GM21723 (cell line): ENCODE measurements at regions not wholly inside any gene's neighbourhood (a gene's known extent, or its start where the extent isn't known, plus 50 kb on each side); places are given as distances from the start of the nearest gene placed in this dataset.
A peak's percentile ranks its signal among the peaks of the same experiment; 100 is the strongest.
"Not testable (repeated sequence)": the region's sequence is repeated elsewhere in the genome, so short reads cannot be mapped to it uniquely, and the experiment has no call there.

Source experiments
- ATAC-seq: cut with Tn5 transposase; IDR thresholded peaks from one replicate; pipeline ENCODE4 v1.9.1; 2021; ENCODE audit warnings: mild to moderate bottlenecking, moderate library complexity; ENCODE audit not compliant: unreplicated experiment

- no peak for ATAC-seq
Observed at GRCh38 chr4:163077680-163078079, 89.0 kb downstream of the NAF1 start.

DNA sequence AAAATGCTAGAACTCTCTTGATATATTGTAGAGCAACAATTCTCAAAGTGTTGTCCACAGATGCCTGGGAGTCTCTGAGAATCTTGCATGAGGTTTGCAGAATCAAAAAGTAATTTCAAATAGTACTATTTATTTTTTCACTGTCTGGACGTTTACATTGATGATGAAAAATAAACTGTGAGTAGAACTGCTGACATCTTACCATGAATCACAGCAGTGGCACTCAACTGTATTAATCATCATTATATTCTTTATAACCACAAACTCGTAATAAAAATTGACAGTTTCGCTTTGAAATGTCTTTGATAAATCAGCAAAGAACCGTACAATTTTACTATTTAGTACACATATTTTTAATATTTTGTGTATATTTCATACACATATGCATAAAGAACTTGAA, 94.5 kb downstream of the NAF1 start:
- ATAC-seq, result no peak

DNA sequence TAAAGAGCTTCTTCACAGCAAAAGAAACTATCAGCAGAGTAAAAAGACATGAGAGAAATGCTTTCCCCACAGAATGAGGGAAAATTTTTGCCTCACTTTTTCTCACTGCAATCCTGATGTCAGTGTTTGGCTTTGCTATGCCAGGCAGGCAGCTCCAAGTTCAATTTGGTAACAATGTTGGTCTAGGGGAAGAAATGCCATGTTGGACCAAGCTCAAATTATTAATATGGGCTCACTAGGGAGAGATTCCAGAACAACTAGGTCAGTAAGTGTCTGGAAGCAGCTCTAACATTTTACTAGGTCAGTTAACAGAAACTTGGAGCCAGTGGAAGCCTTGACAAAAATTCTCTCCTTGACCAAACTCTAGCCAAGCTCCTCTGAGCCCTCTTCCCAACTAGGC, 95.4 kb downstream of the NAF1 start:
- no peak for ATAC-seq

DNA sequence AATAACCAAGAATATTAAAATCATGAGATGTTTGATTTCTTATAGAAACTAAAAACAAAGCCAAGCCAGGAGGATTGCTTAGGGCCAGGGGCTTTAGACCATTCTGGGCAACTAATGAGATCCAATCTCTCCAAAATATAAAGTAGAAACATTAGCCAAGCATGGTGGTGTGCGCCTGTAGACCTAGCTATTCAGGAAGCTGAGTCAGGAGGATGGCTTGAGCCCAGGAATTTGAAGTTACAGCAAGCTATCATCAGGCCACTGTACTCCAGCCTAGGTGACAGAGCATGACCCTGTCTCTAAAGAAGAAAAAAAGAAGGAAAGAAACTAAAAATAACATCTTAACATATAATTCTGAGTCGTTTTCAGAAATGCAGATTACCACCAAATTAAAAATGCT, 96.7 kb downstream of the NAF1 start:
- ATAC-seq, result no peak

- ATAC-seq, result no peak
Observed at GRCh38 chr4:163063891-163064290, 102.8 kb downstream of the NAF1 start.

GRCh38 chr4:163048447-163048846, 118.2 kb downstream of the NAF1 start:
- ATAC-seq, result peak; percentile 76

DNA sequence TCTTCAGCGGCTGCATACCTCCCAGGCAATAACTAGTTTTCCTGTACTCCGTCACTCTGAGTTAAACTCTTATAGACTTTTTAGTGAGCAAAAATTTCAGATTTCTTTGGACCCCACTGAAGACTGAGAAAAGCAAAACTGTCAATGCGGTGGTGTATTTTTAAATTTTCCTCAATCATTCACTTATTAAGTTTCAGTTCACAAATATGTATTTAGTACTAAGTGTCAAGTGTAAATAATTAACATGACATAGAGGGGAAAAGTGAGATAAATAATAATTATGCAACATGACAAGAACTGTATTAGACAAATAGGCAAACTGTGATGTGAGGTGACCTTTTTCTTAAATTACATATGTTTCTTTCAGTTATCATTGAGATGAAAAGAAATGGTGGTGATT, 124.4 kb downstream of the NAF1 start:
- ATAC-seq, result no peak

DNA sequence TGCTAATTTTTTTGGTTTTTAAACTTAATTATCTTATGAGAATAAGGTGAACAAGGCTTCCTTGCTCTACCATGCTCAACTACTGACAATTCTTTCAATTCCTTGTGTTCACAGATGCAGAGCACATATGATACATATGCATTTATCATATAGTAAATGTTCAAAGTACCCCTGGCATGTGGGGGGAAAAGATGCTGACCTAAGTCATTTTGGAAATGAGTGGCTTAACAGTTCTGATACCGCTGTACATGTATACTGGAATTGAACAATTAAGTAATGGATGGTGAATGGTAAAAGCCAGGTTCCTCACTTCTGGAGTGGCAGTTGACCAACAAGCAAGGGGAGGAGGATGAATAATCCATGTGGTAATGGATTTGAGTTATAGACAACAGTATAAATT, 149.6 kb downstream of the NAF1 start:
- no peak for ATAC-seq

DNA sequence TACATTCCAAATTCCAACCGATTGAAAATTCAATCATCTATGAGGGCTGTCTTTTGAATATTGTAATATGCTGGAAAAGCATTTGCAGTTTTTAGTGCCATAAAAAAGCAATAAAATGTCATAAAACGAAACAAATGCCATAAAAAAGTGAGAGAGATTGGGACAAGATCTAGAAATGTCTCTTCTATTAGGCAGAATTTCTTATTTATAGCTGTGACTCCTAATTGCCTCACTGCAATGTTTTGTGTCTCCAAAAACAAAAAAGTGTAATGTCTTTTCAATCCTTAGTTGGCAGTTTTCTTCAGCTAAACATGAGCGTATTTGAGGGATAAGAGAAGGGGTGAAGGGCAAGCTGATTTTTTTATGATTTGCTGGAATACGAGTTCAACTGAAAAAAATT, 153.9 kb downstream of the NAF1 start:
- no peak for ATAC-seq

- no peak for ATAC-seq
Observed at GRCh38 chr4:163003979-163004378, 162.7 kb downstream of the NAF1 start.

- ATAC-seq, result no peak
Observed at GRCh38 chr4:162988530-162988929, 178.2 kb downstream of the NAF1 start.

DNA sequence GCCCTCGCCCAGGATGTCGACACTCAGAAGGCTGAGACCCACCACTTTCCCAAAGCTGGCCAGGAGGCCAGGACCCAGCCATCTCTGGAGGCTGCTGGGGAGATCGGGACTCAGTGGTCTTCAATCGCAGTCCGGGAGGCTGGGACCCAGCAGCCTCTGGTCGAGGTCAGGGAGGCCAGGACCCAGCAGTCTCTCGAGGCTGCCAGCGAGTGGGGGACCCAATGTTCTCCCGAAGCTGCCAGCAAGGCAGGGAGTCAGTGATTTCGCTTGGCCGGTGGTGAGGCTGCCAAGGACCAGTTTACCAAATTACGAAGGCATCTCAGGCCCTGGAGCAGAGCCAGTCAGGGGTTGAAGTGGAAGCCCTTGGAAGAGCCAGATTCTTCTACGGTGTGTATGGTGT, 181.6 kb downstream of the NAF1 start:
- no peak for ATAC-seq

- ATAC-seq, result no peak
Observed at GRCh38 chr4:162984621-162985020, 182.1 kb downstream of the NAF1 start.

GRCh38 chr4:162981823-162982222, 184.9 kb downstream of the NAF1 start:
- no peak for ATAC-seq

GRCh38 chr4:162978398-162978797, 188.3 kb downstream of the NAF1 start:
- no peak for ATAC-seq

GRCh38 chr4:162977788-162978187, 188.9 kb downstream of the NAF1 start:
- no peak for ATAC-seq

DNA sequence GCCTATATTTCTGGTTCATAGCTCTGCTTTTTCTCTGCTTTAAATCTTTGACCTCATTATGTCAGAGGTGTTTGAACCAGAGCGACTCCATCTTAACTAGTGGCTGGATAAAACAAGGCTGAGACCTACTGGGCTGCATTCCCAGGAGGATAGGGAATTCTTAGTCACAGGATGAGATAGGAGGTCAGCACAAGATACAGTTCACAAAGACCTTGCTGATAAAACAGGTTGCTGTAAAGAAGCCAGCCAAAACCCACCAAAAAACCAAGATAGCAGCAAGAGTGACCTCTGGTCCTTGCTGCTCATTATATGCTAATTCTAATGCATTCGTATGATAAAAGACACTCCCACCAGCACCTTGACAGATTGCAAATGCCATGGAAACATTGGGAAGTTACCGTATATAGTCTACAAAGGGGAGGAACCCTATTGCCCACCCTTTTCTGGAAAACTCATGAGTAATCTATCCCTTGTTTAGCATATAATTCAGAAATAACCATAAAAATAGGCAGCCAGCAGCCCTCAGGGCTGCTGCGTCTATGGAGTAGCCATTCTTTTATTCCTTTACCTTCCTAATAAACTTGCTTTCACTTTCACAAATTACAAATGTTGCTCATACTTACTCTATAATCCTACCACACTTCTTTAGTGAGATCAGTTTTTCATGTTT, 193.9 kb downstream of the NAF1 start:
- ATAC-seq, result no peak

DNA sequence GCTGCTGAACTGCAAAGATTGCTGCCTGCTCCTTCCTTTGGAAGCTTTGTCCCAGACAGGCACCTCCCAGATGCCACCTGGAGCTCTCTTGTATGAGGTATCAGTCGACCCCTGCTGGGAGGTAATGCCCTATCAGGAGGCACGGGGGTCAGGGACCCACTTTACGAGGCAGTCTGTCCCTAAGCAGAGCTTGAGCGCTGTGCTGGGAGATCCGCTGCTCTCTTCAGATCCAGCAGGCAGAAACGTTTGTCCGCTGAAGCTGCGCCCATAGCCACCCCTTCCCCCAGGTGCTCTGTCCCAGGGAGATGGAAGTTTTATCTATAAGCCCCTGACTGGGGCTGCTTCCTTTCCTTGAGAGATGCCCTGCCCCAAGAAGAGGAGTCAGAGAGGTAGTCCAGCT, 197.5 kb downstream of the NAF1 start:
- no peak for ATAC-seq

DNA sequence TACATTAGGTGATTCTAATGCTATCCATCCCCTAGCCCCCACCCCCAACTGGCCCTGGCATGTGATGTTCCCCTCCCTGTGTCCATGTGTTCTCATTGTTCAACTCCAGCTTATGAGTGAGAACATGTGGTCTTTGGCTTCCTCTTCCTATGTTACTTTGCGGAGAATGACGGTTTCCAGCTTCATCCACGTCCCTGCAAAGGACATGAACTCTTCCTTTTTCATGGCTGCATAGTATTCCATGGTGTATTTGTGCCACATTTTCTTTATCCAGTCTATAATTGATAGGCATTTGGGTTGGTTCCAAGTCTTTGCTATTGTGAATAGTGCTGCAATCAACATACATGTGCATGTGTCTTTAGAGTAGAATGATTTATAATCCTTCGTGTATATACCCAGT, 200.7 kb downstream of the NAF1 start:
- not testable (repeated sequence) for ATAC-seq

GRCh38 chr4:162959046-162959445, 207.6 kb downstream of the NAF1 start:
- ATAC-seq, result no peak

DNA sequence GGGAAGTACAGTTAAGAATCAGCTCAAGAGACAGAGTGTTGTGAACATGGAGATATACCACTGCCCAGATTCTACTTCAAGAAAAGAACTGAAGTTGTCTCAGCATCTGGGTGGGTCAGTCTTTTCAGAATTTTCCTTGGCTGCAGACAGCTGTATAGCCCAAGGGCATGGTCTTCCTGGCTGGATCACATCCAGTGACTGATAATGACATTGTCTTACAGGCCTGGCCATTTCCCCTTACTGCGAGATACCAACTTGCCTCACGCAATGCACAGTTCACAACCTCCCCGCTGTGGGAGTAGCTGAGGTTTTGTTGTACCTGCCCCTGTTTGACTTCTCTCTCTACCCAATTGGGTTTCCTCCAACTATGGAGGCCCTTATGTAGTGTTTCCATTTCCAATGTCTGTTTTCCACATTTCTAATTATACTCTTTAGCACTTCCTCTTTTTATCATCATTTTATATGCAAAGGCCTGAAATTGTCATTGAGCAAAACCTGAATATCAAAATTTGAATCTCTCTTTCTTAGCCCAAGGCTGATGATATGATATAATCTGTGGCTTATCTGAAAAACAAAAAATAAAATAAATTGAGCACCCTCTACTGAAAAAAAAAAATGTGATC, 209.1 kb downstream of the NAF1 start:
- no peak for ATAC-seq

DNA sequence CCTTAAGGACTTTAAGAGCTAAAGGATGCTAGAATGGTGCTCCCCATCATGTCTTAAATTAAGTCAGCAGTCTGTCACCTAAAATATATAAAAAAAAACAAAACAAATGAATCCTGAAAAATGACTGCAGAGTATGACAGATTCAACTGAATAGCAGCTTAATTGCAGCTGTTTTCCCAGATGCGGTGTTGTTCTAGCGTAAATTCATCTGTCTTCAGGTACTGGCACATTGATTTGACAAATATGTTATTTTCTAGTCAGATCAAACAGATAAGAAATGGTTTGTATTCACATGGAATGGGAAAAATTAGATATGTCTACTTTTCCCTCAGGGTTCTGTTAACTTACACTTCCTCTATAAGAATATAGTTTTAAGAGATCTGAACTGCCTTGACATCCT, 211.7 kb downstream of the NAF1 start:
- ATAC-seq, result no peak

- ATAC-seq, result no peak
Observed at GRCh38 chr4:162952232-162952631, 214.5 kb downstream of the NAF1 start.
